MM.1S (cell line): ENCODE measurements at regions not wholly inside any gene's neighbourhood (a gene's known extent, or its start where the extent isn't known, plus 50 kb on each side); places are given as distances from the start of the nearest gene placed in this dataset.

Experiments used
- DNase-seq: peaks from one replicate; pipeline ENCODE4 v3.0.0-alpha.2; 2015
- H2AFZ ChIP-seq: fragments of 300-600 bp; sonication (generic); 2 replicates; pipeline ENCODE4 v1.6.0; 2016; ENCODE audit warnings: antibody characterized with exemption, low read length
- H3F3A ChIP-seq: fragments of 300-600 bp; sonication (generic); 2 replicates; pipeline ENCODE4 v1.6.1; 2016; ENCODE audit warnings: mild to moderate bottlenecking, antibody characterized with exemption, low read length, moderate library complexity, mixed read lengths; ENCODE audit not compliant: insufficient read depth
- H3K27ac ChIP-seq: fragments of 300-600 bp; sonication (generic); 2 replicates; pipeline ENCODE4 v1.5.1; 2016; ENCODE audit warnings: mild to moderate bottlenecking, low read length
- H3K27me3 ChIP-seq: fragments of 300-600 bp; sonication (generic); replicated peaks from 2 replicates; pipeline ENCODE4 v1.6.0; 2016; ENCODE audit warnings: low read length; ENCODE audit not compliant: insufficient read depth
- H3K36me3 ChIP-seq: fragments of 300-600 bp; sonication (generic); replicated peaks from 2 replicates; pipeline ENCODE4 v1.6.1; 2016; ENCODE audit warnings: mild to moderate bottlenecking, low read length, mixed read lengths; ENCODE audit not compliant: insufficient read depth
- H3K4me1 ChIP-seq: fragments of 300-600 bp; sonication (generic); 2 replicates; pipeline ENCODE4 v1.6.1; 2016; ENCODE audit warnings: low read length, mixed read lengths
- H3K4me2 ChIP-seq: fragments of 300-600 bp; sonication (generic); 2 replicates; pipeline ENCODE4 v1.6.0; 2016; ENCODE audit warnings: low read depth, low read length
- H3K4me3 ChIP-seq: fragments of 300-600 bp; sonication (generic); 2 replicates; pipeline ENCODE4 v1.5.1; 2016; ENCODE audit warnings: low read length, mixed read lengths
- H3K79me2 ChIP-seq: fragments of 300-600 bp; sonication (generic); 2 replicates; pipeline ENCODE4 v1.6.1; 2016; ENCODE audit warnings: mixed run types, low read length, mixed read lengths
- H3K9ac ChIP-seq: fragments of 300-600 bp; sonication (generic); 2 replicates; pipeline ENCODE4 v1.6.1; 2016; ENCODE audit warnings: low read length, mixed read lengths
- H3K9me2 ChIP-seq: fragments of 300-600 bp; sonication (generic); replicated peaks from 2 replicates; pipeline ENCODE4 v1.6.1; 2016; ENCODE audit warnings: mild to moderate bottlenecking, low read length, mixed read lengths; ENCODE audit not compliant: insufficient read depth
- H3K9me3 ChIP-seq: fragments of 300-600 bp; sonication (generic); replicated peaks from 2 replicates; pipeline ENCODE4 v1.6.1; 2016; ENCODE audit warnings: mild to moderate bottlenecking, low read length, mixed read lengths; ENCODE audit not compliant: insufficient read depth
- H4K20me1 ChIP-seq: fragments of 300-600 bp; sonication (generic); 2 replicates; pipeline ENCODE4 v1.6.1; 2016; ENCODE audit warnings: mild to moderate bottlenecking, low read length, moderate library complexity, mixed read lengths; ENCODE audit not compliant: insufficient read depth
- CTCF ChIP-seq: fragments of 300-600 bp; sonication (generic); IDR thresholded peaks from 2 replicates; pipeline ENCODE4 v1.5.1; 2016; ENCODE audit warnings: antibody characterized with exemption, low read length, mixed read lengths
- EZH2 ChIP-seq: fragments of 300-600 bp; sonication (generic); optimal IDR thresholded peaks from 2 replicates; pipeline ENCODE3; 2017; ENCODE audit warnings: low read depth, mild to moderate bottlenecking, antibody characterized with exemption, low read length, mixed read lengths
- EZH2phosphoT487 ChIP-seq: fragments of 300-600 bp; sonication (generic); IDR thresholded peaks from 2 replicates; pipeline ENCODE4 v1.6.1; 2018; ENCODE audit warnings: antibody characterized with exemption, low read length

- H3K36me3 ChIP-seq: no peaks in the 10 kb centered on the region
- no peaks in the 10 kb centered on the region for H3K9me2 ChIP-seq
- no peak overlapping the region for H3K4me3 ChIP-seq
- no peak for TF ChIP-seq EZH2phosphoT487
- TF ChIP-seq CTCF: no peak
- no peaks in the 10 kb centered on the region for H4K20me1 ChIP-seq
- no peaks in the 10 kb centered on the region for H3K4me1 ChIP-seq
- DNase-seq: no peak
- no peaks in the 10 kb centered on the region for H3K27me3 ChIP-seq
- no peak overlapping the region for H3K9ac ChIP-seq
- H3K4me2 ChIP-seq: no peak overlapping the region
- H3K27ac ChIP-seq: no peak overlapping the region
- no peaks in the 10 kb centered on the region for H3F3A ChIP-seq
- no peak overlapping the region for H2AFZ ChIP-seq
- H3K79me2 ChIP-seq: no peaks in the 10 kb centered on the region
- no peaks in the 10 kb centered on the region for H3K9me3 ChIP-seq
Measured at GRCh38 chr7:96526496-96526895, 183.2 kb downstream of the SEM1 start.

GRCh38 chr7:96521068-96521894 lies 188.4 kb downstream of the SEM1 start:
- Histone ChIP-seq H4K20me1 (no peaks in the 10 kb centered on the region), H3K4me1 (no peaks in the 10 kb centered on the region), H3F3A (no peaks in the 10 kb centered on the region), H3K9me2 (no peaks in the 10 kb centered on the region), H3K79me2 (no peaks in the 10 kb centered on the region), H3K27ac (no peak overlapping the region), H3K9ac (no peak overlapping the region), H3K4me2 (no peak overlapping the region), H3K4me3 (no peak overlapping the region), H3K27me3 (no peaks in the 10 kb centered on the region), H2AFZ (no peak overlapping the region), H3K36me3 (no peaks in the 10 kb centered on the region), H3K9me3 (no peaks in the 10 kb centered on the region)
- TF ChIP-seq CTCF (no peak), EZH2 (no peak), EZH2phosphoT487 (no peak)
- DNase-seq: no peak

- Histone ChIP-seq H3K36me3 (no peaks in the 10 kb centered on the region), H3K79me2 (no peaks in the 10 kb centered on the region), H3K4me1 (no peaks in the 10 kb centered on the region), H3K4me2 (no peak overlapping the region), H3F3A (no peaks in the 10 kb centered on the region), H3K4me3 (no peak overlapping the region), H3K9me3 (no peaks in the 10 kb centered on the region), H3K9me2 (no peaks in the 10 kb centered on the region), H4K20me1 (no peaks in the 10 kb centered on the region), H3K27me3 (no peaks in the 10 kb centered on the region), H3K9ac (no peak overlapping the region), H2AFZ (no peak overlapping the region), H3K27ac (no peak overlapping the region)
- no peak for TF ChIP-seq EZH2
- TF ChIP-seq EZH2phosphoT487: no peak
- no peak for TF ChIP-seq CTCF
- DNase-seq: no peak
Measured at GRCh38 chr7:96508371-96508770, 186.5 kb upstream of the SLC25A13 start.
